Stimulated activated naive CD4-positive, alpha-beta T cell (primary cell): ENCODE measurements at regions not wholly inside any gene's neighbourhood (a gene's known extent, or its start where the extent isn't known, plus 50 kb on each side); places are given as distances from the start of the nearest gene placed in this dataset.
"Not testable (repeated sequence)": the region's sequence is repeated elsewhere in the genome, so short reads cannot be mapped to it uniquely, and the experiment has no call there.

Experiments
- DNase-seq, 6 experiments: peaks; one replicate each; lab custom pipeline; 2025; lab: John Stamatoyannopoulos, UW

- no peak for DNase-seq
Measured at GRCh38 chr3:94331831-94332230, 269.0 kb downstream of the NSUN3 start.

DNA sequence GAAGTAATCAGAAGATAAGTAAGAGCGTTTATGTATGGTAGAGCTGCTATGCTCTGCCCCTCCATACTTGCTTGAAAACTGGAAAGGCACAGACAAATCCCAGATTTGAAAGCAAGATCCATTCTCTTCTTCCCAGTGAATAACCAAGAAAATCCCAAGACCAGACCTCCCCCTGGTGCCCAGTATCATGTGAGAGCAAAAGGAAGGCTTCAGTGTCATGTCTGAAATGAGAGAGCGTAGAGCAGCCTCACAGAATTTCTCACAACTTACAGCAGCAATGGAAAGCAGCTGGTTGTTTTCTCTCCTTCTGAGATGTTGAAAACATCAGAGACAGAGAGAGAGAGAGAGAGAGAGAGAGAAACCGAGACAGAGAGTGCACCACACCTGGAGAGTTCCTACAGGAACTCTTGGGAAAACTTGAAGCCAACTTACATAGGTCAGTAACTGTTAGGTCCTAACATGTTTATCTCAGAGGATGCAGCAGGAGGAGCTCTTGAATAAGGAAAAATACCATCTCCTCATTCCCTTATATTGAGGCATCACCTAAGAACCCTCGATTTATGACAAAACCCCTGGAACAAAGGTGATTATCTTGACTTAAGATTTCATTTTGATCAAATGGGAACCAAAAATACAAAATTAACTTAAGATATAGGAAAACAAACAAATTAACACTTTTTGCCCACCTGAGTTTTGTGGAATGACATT, 273.3 kb downstream of the NSUN3 start:
- DNase-seq, result no peak

DNA sequence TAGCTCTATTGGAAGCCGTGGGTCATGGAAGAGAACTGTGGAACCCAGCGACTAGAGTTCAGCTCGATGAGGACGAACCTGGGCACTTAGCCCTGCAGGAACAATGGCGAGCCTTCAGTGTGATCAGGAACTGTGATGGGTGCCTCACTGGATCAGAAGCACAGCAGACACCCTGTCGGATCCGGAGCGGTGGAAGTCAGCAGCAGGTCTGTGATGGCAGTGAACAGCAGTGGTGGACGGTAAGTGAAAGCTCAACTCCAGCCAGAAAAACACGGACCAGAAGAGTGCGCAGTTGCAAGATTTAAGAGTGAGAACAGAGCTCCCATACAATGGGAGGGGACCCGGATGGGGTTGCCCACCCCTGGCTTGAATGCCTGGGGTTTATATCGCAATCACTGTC, 282.2 kb downstream of the NSUN3 start:
- DNase-seq, result no peak

DNA sequence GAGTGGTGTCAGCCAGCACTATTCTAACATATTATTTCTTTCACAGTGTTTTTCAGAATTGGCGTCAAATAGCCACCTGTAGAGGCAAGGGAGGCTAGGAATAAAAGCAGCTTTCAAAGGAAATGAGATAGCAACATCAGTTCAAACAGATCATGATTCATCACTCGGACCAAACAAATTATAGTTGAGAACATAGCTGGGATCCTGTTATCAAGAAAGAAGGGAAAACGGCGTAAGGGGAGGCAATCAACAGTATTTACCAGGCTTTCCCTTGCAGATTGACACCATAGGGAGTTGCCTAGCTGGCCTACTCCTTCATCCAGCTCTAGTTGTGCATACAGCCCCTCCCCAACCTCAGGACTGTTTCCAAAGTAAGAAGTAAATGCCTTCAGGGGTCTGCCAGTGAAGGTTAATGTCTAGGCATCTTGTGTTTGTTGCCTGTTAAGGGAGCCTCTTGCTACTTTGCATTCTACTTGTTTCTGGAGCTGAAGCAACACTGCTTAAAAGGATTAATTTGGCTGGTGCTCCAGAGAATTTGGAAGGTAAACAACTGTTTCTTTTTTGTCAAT, 286.5 kb downstream of the NSUN3 start:
- no peak for DNase-seq

DNA sequence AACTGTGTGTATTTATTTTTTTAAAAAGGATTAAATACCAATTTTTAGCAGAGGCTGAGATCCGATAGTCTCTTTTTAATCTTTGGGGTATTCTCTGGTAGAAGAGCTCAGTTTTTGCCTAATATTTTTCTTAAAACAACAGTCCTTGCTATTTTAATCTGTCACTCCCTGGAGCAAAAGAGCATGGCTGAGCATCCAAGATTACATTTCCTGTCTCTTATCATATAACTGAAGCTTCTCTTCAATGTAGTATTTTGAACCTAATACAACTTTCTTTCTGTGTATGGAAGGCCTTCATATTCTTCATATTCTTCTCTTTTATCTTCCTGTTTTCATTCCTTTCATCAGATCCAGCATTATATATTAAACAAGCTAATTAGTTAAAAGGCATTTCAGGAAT, 293.7 kb downstream of the NSUN3 start:
- DNase-seq, result no peak

- DNase-seq, result no peak
Measured at GRCh38 chr3:94359996-94360395, 297.1 kb downstream of the NSUN3 start.

- no peak for DNase-seq
Measured at GRCh38 chr3:94360987-94361386, 298.1 kb downstream of the NSUN3 start.

GRCh38 chr3:94362393-94362792, 299.5 kb downstream of the NSUN3 start:
- no peak for DNase-seq

DNA sequence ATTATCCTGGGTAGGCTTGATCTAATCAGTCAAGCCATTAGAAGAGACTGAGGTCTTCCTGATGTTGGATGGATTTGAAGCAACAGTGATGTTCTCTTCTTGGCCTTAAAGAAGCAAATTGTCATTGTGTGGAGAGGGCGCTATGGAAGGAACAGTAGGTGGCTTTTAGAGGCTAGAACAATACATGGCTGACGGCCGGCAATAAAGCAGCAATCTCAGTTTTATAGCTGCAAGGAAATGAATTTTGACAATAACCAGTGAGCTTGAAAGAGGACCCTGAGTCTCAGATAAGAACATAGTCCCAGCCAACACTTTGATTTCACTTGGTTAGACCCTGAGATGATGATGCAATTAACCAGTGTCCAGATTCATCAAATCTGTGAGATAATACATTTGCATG, 302.1 kb downstream of the NSUN3 start:
- DNase-seq, result no peak

- DNase-seq, result no peak
Measured at GRCh38 chr3:94372026-94372425, 309.2 kb downstream of the NSUN3 start.

GRCh38 chr3:94373456-94373855, 310.6 kb downstream of the NSUN3 start:
- no peak for DNase-seq

GRCh38 chr3:94374439-94375161, 311.7 kb downstream of the NSUN3 start:
- DNase-seq, result no peak

DNA sequence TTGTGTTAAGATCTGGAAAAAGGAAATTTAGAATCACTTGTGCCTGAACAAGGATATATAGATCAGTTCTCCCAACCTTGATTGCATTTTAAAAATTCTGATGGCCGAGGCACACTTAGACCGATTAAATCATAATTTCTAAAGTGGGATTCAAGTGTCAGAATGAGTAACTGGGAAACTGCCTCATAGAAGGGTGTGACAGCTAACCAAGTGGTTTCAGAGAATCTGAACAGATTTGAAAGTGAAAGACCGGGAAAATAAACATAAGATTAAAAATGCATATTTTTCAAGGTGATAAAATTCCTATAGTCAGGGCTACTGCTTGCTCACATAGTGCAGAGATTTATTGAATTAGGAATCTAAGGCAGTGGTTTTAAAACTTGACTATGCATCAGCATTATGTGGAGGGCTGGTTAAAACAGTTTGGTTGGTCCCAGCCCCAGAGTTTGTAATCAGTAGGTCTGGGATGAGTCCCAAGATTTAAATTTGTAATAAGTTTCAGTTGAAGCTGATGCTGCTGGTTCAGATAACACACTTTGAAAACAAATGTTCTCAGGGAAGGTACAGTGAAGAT, 314.3 kb downstream of the NSUN3 start:
- DNase-seq, result not testable (repeated sequence)

DNA sequence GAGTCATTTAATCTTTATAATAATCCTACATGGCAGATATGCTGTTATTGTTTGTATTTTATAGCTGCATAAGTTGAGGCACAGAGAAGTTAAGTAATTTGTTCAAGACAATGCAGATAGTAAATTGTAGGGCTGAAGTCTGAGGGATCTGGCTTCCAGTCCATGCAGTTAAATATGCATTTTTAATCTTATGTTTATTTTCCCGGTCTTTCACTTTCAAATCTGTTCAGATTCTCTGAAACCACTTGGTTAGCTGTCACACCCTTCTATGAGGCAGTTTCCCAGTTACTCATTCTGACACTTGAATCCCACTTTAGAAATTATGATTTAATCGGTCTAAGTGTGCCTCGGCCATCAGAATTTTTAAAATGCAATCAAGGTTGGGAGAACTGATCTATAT, 315.0 kb downstream of the NSUN3 start:
- not testable (repeated sequence) for DNase-seq

DNA sequence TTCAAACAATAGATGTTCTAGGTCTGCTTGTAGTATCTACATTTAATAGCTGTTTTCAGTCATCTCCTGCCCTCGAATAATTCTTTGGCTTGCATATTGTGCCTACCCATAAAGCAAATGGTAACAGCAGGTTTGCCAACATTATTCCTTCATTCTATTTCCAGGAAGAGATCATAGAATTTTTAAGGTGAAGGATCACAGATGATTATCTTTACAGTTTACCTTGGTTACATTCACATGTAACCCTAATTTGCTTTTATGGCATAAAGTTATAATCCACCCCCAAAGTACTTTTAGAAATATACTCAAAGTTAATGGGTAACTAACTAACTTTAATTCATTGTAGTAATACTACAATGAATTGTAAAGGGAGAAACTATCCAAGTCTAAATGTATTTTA, 315.5 kb downstream of the NSUN3 start:
- no peak for DNase-seq

- DNase-seq, result no peak
Measured at GRCh38 chr3:94379264-94379663, 316.4 kb downstream of the NSUN3 start.

DNA sequence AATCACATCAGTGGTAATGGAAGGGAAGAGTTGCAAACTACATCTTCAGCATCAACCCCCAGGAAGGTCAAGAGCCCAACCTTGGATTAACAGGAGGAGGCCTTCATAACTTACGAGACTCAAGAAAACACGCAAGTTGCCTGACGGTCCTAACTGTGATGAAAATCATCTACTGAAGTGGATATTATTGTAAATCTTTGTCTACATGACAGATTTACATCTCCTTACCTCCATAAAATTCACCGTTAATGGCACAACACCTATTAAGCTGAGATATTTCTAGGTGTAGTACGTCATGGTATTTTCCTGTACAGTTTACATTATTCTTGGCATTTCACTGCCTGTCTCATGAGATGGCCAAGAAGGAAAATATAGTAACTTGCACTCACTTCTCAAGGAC, 332.0 kb downstream of the NSUN3 start:
- no peak for DNase-seq

- no peak for DNase-seq
Measured at GRCh38 chr3:94395851-94396250, 333.0 kb downstream of the NSUN3 start.

- DNase-seq, result no peak
Measured at GRCh38 chr3:94398036-94398435, 335.2 kb downstream of the NSUN3 start.

- DNase-seq, result no peak
Measured at GRCh38 chr3:94401466-94401865, 338.6 kb downstream of the NSUN3 start.

GRCh38 chr3:94402126-94402525, 339.3 kb downstream of the NSUN3 start:
- DNase-seq, result no peak

- DNase-seq, result no peak
Measured at GRCh38 chr3:94405258-94406035, 342.6 kb downstream of the NSUN3 start.
